WTC11 (cell line): ENCODE measurements at regions not wholly inside any gene's neighbourhood (a gene's known extent, or its start where the extent isn't known, plus 50 kb on each side); places are given as distances from the start of the nearest gene placed in this dataset.
"Not testable (repeated sequence)": the region's sequence is repeated elsewhere in the genome, so short reads cannot be mapped to it uniquely, and the experiment has no call there.

ENCODE experiments used
- ATAC-seq: fragments of 200-7000 bp; cut with Tn5 transposase; 2 replicates; pipeline ENCODE4 v1.10.0; 2021; ENCODE audit warnings: mild to moderate bottlenecking, moderate library complexity
- CTCF ChIA-PET: fragments of 300-600 bp; sonication (Branson Sonifier 250); formaldehyde crosslinking; loops from one replicate; lab custom pipeline; 2021; ENCODE audit warnings: antibody characterized with exemption; lab: Charles Lee
- POLR2A ChIA-PET: fragments of 350-600 bp; sonication (Branson Sonifier 250); formaldehyde crosslinking; loops from one replicate; lab custom pipeline; 2021; ENCODE audit warnings: antibody characterized with exemption; lab: Charles Lee
- DNase-seq: peaks from one replicate; pipeline ENCODE4 v3.0.0; 2021; ENCODE audit warnings: low spot score
- H3K27ac Mint-ChIP-seq: 2 replicates; pipeline ENCODE4 v1.8.0; 2021; ENCODE audit warnings: mixed read lengths
- H3K27me3 Mint-ChIP-seq: 2 replicates; pipeline ENCODE4 v1.8.0; 2021; ENCODE audit warnings: low read depth, mild to moderate bottlenecking, moderate library complexity, mixed read lengths
- H3K36me3 Mint-ChIP-seq: 2 replicates; pipeline ENCODE4 v1.8.0; 2021; ENCODE audit warnings: mixed read lengths
- H3K4me1 Mint-ChIP-seq: 2 replicates; pipeline ENCODE4 v1.8.0; 2022; ENCODE audit warnings: mixed read lengths
- H3K4me3 Mint-ChIP-seq: 2 replicates; pipeline ENCODE4 v1.8.0; 2021; ENCODE audit warnings: mild to moderate bottlenecking, moderate library complexity, mixed read lengths
- H3K9me3 Mint-ChIP-seq: 2 replicates; pipeline ENCODE4 v1.8.0; 2021; ENCODE audit warnings: mixed read lengths
- CDX4 ChIP-seq: fragments of 250-450 bp; sonication (Bioruptor Pico); IDR thresholded peaks from 2 replicates; pipeline ENCODE4 v1.9.0; 2021; ENCODE audit warnings: moderate library complexity, mild to moderate bottlenecking, inconsistent platforms, borderline replicate concordance
- CTCF ChIP-seq: fragments of 200-600 bp; IDR thresholded peaks from 2 replicates; pipeline ENCODE4 v1.8.0; 2022; ENCODE audit warnings: antibody characterized with exemption
- ERG ChIP-seq: fragments of 250-450 bp; sonication (Bioruptor Pico); IDR thresholded peaks from 2 replicates; pipeline ENCODE4 v1.8.0; 2021; ENCODE audit warnings: mild to moderate bottlenecking
- FOXK1 ChIP-seq: sonication (generic); formaldehyde crosslinking; IDR thresholded peaks from 2 replicates; pipeline ENCODE4 v1.8.0; 2022; ENCODE audit warnings: mild to moderate bottlenecking, moderate library complexity, missing genetic modification reagents
- FOXP4 ChIP-seq: sonication (generic); formaldehyde crosslinking; IDR thresholded peaks from 2 replicates; pipeline ENCODE4 v1.8.0; 2022; ENCODE audit warnings: mild to moderate bottlenecking, missing genetic modification reagents
- GABPB1 ChIP-seq: sonication (generic); formaldehyde crosslinking; IDR thresholded peaks from 2 replicates; pipeline ENCODE4 v1.8.1; 2023; ENCODE audit warnings: mild to moderate bottlenecking, missing genetic modification reagents
- NFE2L1 ChIP-seq: sonication (generic); formaldehyde crosslinking; IDR thresholded peaks from 2 replicates; pipeline ENCODE4 v1.8.1; 2023; ENCODE audit warnings: missing genetic modification reagents
- NR3C1 ChIP-seq: sonication (generic); formaldehyde crosslinking; conservative IDR thresholded peaks from 2 replicates; pipeline ENCODE4 v1.8.1; 2023; ENCODE audit warnings: low read depth, mild to moderate bottlenecking, missing genetic modification reagents
- SMAD3 ChIP-seq: sonication (generic); formaldehyde crosslinking; IDR thresholded peaks from 2 replicates; pipeline ENCODE4 v1.8.0; 2022; ENCODE audit warnings: missing genetic modification reagents, mild to moderate bottlenecking, borderline replicate concordance
- SOX15 ChIP-seq: fragments of 250-450 bp; sonication (Bioruptor Pico); IDR thresholded peaks from 2 replicates; pipeline ENCODE4 v1.9.0; 2021; ENCODE audit warnings: mild to moderate bottlenecking
- TEAD4 ChIP-seq: sonication (generic); formaldehyde crosslinking; IDR thresholded peaks from 2 replicates; pipeline ENCODE4 v1.8.0; 2022; ENCODE audit warnings: mild to moderate bottlenecking, missing genetic modification reagents
- ZMAT4 ChIP-seq: fragments of 250-450 bp; sonication (Bioruptor Pico); IDR thresholded peaks from 2 replicates; pipeline ENCODE4 v1.9.0; 2021; ENCODE audit warnings: mild to moderate bottlenecking
- ZNF281 ChIP-seq: sonication (generic); formaldehyde crosslinking; IDR thresholded peaks from 2 replicates; pipeline ENCODE4 v1.8.0; 2023; ENCODE audit warnings: mild to moderate bottlenecking, missing genetic modification reagents
- ZNF317 ChIP-seq: sonication (generic); formaldehyde crosslinking; IDR thresholded peaks from 2 replicates; pipeline ENCODE4 v1.8.1; 2023; ENCODE audit warnings: low read depth, mild to moderate bottlenecking, moderate library complexity, missing genetic modification reagents, borderline replicate concordance
- ZNF423 ChIP-seq: fragments of 250-450 bp; sonication (Bioruptor Pico); IDR thresholded peaks from 2 replicates; pipeline ENCODE4 v2.1.2; 2022; ENCODE audit warnings: mild to moderate bottlenecking, moderate library complexity
- ZNF512 ChIP-seq: sonication (generic); formaldehyde crosslinking; IDR thresholded peaks from 2 replicates; pipeline ENCODE4 v1.8.1; 2022; ENCODE audit warnings: missing genetic modification reagents, borderline replicate concordance

- H3K36me3 Mint-ChIP-seq, H3K4me3 Mint-ChIP-seq, H3K27ac Mint-ChIP-seq, H3K9me3 Mint-ChIP-seq, CTCF ChIA-PET, H3K27me3 Mint-ChIP-seq, ATAC-seq, POLR2A ChIA-PET, DNase-seq: not testable (repeated sequence)
- peak; percentile 85 for TF ChIP-seq ZNF317
- peaks cover 17% of the 10 kb centered on the region for H3K4me1 Mint-ChIP-seq
These were observed 350.7 kb upstream of the ZFHX3 start for GRCh38 chr16:73398604-73399003.

- H3K9me3 Mint-ChIP-seq = 0 out of 2 replicates have a peak, but pooled peaks cover 3% of the 10 kb centered on the region
- no peak for TF ChIP-seq FOXP4 (CRISPR knock-in tag)
- TF ChIP-seq CTCF = no peak
- TF ChIP-seq ZNF512 (CRISPR knock-in tag) = no peak
- TF ChIP-seq ERG (CRISPR knock-in tag) = no peak
- no peak for TF ChIP-seq SMAD3
- TF ChIP-seq NR3C1 = no peak
- TF ChIP-seq NFE2L1 (CRISPR knock-in tag) = no peak
- no peak for TF ChIP-seq GABPB1 (CRISPR knock-in tag)
- TF ChIP-seq FOXK1 = no peak
- TF ChIP-seq ZNF423 (CRISPR knock-in tag) = no peak
- no peak for TF ChIP-seq SOX15
- no peak for TF ChIP-seq CDX4 (CRISPR knock-in tag)
- TF ChIP-seq TEAD4 (CRISPR knock-in tag) = no peak
- CTCF ChIA-PET = no interaction called here
- no peak overlapping the region for H3K27ac Mint-ChIP-seq
- ATAC-seq (no peak), DNase-seq (no peak)
- H3K36me3 Mint-ChIP-seq = no peaks in the 10 kb centered on the region
- no peak overlapping the region for H3K4me3 Mint-ChIP-seq
- no peaks in the 10 kb centered on the region; the same call in 1 of the 2 replicates for H3K27me3 Mint-ChIP-seq
- H3K4me1 Mint-ChIP-seq = peaks cover 17% of the 10 kb centered on the region
- POLR2A ChIA-PET = no interaction called here
These were observed 348.6 kb upstream of the ZFHX3 start for GRCh38 chr16:73396556-73396955.

- Mint-ChIP-seq H3K9me3 (no peaks in the 10 kb centered on the region), H3K27me3 (no peaks in the 10 kb centered on the region), H3K36me3 (no peaks in the 10 kb centered on the region), H3K4me3 (no peak overlapping the region), H3K27ac (no peak overlapping the region), H3K4me1 (no peaks in the 10 kb centered on the region)
- ChIA-PET POLR2A (interaction anchor here (0.7 kb wide), 1 partner anchor 100 kb away, joined by 3 read pairs; no protein-coding TSS in a partner anchor), CTCF (no interaction called here)
- DNase-seq (no peak), ATAC-seq (no peak)
- TF ChIP-seq ZNF281 (CRISPR knock-in tag) (no peak), ZMAT4 (CRISPR knock-in tag) (no peak), NR3C1 (no peak)
These were observed 343.0 kb upstream of the ZFHX3 start for GRCh38 chr16:73390936-73391335.
